NCI-H748 (cell line): ENCODE measurements at regions not wholly inside any gene's neighbourhood (a gene's known extent, or its start where the extent isn't known, plus 50 kb on each side); places are given as distances from the start of the nearest gene placed in this dataset.
"Not testable (repeated sequence)": the region's sequence is repeated elsewhere in the genome, so short reads cannot be mapped to it uniquely, and the experiment has no call there.

Experiments
- DNase-seq: peaks from one replicate; lab custom pipeline; 2025; ENCODE audit not compliant: unreplicated experiment; lab: John Stamatoyannopoulos, UW

DNA sequence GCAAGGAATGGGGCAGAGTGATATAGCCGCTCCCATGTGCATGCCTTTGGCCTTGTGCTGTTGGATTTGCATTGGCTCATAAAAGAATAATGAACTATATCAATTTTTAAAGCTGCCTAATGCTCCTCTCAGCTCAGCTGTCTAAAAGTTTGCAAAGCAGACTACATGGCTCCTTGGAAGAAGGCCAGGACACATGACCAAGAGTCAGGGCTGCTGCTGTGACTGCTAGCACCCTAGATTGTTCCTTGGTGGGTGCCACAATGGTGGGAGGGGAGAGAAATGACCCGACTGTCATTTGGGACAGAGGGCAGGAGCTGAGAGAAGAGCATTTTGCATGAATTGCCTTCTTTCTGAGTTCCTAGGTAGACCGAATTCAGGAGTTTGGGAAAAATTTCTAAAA, 307.9 kb downstream of the PDCD6IP start:
- DNase-seq = no peak

DNA sequence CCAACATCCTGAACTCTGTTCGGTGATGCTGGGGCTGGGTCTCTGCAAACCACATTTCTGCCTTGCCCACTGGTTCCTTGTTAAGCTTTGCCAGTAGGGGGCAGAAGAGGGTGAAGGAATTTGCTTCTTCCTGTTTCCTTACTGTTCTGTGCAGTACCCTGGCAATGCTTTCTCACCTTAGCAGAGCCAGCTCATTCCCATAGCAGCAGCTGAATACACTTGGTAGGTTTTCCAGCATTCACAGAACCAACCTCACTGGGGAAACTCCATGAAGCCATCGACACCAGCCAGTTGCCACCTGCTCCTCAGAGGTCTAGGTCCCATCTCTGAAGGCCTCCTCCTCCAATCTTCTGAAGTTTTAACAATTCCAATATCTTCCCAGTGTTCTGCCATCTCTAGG, 308.4 kb downstream of the PDCD6IP start:
- peak; percentile 76 for DNase-seq

DNA sequence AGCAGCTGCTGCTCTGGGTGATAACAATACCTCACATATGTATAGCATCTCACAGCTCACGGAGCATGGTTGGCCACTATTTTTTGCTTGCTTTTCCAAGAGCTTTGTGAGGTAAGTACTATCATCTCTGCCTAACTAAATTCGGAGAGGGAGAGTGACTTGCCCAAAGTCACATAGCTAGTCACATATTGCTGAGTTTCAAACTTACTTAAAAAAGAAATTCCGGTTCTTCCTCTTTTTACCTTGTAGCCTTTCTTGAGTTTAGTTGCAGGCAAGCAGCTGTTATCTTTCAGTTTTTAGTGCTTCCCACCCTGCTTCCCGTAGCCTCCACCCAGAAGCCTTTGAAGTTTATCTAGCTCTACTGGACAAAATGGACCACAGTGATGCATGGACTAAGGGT, 309.2 kb downstream of the PDCD6IP start:
- DNase-seq = no peak

DNA sequence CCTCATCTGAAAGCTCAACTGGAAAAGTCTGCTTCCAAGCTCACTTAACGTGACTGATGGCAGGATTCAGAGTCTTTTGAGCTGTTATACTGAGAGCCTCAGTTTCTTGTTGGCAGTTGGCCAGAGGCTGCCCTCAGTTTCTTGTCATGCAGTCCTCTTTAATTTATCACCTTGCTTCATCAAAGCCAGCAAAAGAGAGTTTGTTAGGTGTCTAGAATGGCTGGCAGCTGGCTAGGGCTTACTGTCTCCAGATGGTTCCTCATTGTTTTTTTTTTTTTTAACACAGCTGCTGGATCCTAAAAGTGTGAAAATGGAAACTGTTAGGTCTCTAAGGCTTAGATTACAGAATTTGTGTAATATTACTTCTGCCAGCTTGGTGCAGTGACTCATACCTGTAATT, 310.6 kb downstream of the PDCD6IP start:
- no peak for DNase-seq

DNA sequence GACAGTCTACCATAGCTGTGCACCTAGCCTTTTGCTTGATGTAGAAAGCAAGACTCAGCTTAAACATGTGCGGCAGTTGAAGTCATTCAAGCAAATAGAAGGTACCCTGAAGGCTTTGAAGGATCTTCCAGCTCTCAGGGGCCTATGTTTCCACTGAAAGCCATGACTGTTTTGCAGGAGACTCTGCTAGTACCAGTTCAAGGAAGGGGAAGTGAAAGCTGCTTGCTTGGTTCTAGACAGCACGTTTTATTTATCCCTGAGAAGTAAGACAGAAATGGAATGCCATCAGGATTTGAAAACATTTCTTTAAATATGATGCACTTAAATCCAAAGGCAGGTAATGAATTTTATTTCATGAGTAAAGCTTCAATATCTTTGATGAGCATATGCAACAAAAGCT, 311.4 kb downstream of the PDCD6IP start:
- no peak for DNase-seq

DNA sequence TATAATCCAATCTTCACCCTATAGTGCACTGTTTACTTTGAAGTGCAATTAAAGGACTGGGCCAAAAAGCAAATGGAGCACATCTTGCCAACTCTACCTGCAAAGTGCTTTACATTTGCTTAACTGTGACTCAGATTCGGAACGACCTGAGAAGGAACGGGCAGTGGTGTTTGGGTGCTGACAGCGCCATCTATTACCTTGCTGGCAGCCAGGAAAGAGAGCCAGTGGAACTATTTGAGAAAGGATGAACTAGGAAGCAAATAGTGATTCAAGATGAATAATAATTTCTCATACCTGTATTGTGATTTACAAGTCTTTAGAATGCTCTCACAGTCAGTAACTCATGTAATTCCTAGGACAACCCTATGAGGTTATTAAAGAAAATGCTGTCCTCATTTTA, 312.9 kb downstream of the PDCD6IP start:
- no peak for DNase-seq

DNA sequence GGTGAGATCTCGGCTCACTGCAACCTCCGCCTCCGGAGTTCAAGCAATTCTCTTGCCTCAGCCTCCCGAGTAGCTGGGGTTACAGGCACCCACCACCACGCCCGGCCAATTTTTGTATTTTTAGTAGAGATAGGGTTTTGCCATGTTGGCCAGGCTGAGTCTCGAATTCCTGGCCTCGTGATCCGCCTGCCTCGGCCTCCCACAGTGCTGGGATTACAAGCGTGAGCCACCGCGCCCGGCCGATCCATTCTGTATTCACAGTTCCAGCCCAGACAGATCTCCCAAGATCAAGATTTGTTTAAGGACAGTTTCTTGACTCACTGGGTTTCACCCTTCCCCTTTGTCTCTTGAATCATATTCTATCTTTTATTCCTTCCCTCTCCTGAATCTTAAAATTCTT, 313.8 kb downstream of the PDCD6IP start:
- DNase-seq = not testable (repeated sequence)

DNA sequence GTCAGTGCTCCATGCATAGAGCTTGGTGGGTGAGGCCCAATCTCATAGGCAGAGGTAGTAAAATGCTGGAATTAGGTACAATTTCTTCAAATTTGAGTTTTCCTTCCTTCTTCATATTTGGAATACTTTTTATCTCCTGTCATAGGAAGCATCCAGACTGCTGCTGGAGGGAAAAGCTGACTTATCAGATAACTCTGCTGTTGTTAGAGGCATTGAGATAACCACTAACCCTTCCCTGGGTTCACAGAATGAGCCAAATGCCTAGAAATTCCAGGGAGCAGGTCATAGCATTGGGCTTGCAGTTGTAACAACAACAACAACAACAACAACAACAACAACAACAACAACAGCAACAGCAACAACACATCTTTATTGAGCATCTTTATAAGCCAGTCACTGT, 332.7 kb downstream of the PDCD6IP start:
- DNase-seq = no peak

DNA sequence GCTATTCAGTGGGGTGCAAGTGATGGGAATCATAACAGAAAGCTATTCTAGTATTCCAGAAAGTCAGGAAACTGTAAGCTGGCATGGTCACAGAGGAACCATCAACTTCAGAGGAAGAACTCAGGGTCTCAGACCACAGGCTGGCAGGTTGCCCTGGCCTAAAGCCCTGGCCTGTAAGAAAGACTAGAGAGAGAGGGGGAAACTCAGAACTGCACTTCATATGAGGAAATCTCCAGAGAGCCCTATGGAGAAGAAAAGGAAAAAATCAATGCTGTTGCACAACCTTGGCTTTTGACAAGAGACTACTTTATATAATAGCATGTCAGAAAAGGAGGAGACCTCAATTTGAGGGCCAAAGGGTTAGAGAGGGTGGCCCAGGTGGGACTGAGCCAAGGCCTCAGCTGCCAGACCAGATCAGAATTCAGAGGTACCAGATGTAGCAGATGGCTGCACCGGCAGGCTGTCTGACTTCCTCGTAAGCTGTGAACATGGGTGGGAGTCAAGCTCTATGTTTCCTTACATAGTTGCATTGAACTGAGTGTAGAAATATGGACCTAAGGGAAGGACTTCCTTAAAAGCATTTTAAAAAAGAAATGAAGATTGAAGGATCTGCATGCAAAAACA, 333.8 kb downstream of the PDCD6IP start:
- DNase-seq = no peak

DNA sequence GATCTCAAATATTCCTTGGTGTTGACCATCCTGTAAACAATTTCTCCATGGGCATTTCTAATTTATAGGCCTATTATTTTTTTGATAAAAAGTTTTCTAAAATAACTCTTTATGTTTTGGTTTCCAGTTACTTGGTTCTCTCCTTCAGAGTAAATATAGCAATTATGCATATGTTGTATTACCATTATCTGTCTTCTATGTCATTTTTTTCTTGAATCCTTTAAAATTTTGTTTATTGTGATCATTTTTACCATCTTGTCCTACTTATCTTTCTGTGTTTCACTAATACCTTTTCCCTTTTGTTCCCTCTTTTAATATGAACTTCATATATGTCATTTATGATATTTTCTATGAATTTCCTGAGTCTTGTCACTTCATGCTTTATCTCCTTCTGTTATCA, 341.1 kb downstream of the PDCD6IP start:
- no peak for DNase-seq

DNA sequence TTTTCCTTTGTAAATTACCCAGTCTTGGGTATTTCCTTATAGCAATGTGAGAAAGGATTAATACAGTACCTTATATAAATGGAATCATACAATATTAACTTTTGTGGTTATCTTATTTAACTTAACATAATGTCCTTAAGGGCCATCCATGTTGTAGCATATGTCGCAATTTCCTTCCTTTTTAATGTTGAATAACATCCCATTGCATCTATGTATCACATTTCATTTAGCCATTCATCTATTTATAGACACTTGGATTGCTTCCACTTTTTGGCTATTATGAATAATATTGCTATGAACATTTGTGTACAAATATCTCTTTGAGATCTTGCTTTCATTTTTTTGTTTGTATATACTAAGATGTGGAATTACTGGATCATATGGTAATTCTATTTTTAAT, 342.2 kb downstream of the PDCD6IP start:
- no peak for DNase-seq

DNA sequence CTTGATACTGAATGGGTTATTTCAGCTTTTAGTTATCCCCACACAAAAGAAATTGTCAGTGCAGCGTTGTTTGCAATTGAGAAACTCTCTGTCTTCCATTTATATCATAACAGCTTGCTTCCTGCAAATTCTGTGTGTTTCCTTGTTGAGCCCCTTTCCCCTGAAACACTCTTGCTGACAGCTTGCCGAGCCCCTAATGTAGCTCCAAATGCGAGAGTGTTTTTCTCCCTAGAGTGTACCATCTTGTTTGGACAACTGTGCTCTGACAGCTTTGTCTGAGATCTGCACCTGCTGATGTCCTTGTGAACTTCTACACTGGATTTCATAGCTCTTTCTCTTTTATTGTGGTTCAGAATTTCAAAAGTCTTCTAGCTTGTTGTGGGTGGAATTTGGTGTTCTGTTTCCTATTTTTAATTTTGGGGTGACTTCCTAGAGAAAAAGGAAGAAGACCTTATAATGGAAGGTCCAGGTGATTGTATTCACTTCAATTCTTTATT, 343.5 kb downstream of the PDCD6IP start:
- DNase-seq = no peak

DNA sequence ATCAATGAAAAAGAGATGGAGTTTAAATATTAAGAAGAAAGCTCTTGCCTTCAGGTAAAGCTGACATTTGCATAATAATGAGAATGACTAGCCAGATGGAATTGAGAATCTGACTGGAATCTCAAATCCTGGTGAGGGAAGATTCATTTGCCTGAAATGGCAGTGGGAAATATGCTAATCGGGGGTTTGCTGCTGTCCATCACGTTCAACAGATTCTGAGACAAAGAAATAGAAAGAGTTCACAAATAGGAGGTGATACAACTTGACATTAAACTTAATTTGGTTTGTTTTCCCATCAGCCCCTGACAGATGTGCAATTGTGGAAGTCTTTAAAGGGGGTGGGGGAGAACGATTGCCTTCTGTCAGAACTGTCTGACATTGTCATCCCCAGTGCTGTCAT, 347.4 kb downstream of the PDCD6IP start:
- DNase-seq = peak; percentile 38

DNA sequence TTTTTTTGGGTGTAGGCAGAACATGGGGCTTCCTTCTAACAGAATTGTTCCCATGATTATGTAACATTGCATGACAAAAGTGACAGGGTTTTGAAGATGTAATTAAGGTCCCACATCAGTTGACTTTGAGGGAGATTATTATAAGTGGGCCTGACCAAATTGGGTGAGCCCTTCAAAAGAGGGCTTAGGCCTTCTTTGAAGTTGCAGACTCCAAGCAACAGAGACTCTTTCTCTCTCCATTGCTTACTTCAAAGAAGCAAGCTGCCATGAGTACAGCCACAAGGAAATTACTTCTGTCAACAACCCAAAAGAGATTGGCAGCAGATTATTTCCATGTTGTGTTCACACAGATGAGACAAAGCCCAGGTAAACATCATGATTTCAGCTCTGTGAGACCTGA, 348.2 kb downstream of the PDCD6IP start:
- peak; percentile 3 for DNase-seq

DNA sequence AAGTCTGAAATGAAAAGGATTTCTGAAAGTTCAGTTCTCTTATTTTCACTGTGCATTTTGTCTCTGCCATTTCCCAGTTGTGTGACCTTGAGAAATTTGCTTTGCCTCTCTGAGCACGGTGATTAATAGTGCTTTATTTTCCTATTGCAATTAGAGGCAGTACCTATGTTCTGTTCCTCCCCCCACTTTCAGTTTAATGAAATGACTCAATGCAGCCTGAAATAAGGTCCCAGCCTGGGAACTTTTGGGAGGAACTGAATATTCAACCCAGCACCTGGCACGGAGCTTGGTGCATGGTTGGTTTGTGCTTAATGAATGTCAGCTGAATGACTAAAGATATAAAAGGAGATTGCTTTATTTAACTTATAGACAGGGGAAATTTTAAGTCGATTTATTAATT, 352.6 kb downstream of the PDCD6IP start:
- DNase-seq = no peak

DNA sequence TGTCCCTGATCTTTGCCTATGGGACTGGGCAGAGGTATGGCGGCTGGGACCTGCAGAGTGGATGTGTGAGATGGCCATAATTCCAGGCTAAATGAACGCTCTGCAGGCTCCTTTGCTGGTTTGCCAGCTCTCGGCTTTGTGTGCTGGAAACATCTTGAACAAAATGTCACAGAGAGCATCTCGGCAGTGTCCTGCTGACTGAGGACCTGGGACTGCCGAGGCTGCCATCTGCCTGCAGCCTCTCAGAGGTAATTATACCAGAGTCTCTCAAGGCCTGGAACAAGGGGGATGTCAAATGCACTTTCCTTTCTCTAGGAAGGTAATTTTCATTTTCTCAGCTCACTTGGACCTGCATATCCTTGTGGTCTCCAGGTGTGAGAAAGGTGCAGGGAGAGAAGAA, 354.2 kb downstream of the PDCD6IP start:
- no peak for DNase-seq

DNA sequence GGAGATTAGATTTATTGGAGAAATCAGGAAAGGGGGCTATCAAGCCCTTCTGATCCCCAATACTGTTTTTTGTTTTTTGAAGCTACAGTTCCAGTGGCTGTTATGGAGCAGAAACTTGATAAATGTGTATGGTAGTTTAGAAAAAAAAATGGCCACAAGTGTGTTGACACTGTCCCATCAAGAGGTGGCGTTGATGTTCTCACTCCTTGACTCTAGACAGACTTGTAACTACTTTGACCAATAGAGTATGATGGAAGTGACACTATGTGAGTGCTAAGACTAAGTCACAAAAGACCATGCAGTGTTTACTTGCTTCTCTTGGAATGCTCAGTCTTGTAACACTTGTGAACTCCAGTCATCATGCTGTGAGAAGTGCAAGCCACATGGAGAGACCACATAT, 356.7 kb downstream of the PDCD6IP start:
- no peak for DNase-seq

DNA sequence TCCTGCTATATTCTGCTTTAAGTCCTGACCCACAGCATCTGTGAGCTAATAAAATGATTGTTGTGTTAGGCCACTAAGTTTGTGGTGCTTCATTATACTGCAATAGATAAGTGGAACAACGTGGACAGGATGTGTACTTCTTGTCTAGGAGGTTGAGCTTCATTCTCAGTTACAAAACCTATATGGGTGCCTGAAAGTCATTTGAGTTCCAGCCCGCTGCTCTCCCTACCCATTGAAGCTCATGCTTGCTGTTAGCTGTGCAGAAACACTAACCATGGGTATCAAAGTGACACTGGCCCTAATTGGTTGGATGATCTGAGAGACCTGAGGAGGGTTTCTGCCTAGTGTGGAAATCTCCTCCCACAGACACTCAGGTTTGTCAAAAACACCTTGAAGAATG, 357.2 kb downstream of the PDCD6IP start:
- DNase-seq = no peak

DNA sequence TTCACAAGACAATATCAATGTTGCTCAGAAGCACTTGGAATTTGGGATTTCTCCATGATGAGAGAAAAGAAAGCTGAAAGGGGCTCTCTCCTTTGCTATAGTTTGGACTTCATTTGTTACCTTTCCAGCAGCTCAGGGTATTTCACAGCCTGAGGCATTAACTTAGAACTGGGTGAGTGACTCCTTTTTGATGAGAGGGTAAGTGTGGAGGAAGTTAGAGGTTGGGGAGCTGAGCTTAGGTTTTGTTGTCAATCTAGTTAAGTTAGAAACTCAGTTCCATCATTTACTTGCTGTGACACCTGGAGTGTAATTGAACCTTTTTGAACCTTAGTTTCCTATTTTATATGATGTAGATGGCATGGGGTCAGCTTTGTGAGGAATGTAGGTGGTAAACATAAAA, 359.1 kb downstream of the PDCD6IP start:
- DNase-seq = no peak

DNA sequence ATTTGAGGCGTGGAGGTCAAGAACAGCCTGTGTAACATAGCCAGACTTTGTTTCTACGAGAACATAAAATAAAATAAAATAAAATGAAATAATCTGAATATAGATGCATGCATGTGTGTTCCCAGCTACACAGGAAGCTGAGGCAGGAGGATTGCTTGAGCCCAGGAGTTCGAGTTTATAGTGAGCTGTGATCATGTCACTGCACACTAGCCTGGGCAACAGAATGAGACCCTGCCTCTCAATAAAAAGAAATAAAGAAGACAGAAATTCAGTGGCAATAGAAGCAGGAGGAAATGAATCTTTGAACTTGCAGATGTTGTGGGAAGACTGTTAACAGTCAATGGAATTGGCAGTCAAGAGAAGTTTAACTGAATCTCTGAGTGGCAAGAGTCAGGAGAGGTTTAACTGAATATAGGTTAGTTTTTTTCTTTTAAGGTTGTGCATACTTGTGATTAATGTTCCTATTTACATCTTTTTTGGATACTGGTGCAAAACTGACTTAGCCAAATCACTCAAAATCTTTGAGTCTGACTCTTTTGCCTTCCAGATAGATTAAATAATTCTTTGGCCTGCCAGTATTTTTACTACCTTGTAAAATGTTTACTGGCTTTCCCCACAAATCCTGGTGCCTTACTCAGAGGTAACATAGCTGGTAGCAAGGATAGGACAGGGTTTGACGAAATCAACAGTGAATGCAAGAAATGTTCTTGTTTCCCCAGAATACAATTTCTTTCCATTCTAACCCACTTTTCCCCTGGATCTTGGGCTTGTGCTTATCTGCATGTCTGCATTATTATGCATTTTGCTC, 361.4 kb downstream of the PDCD6IP start:
- no peak for DNase-seq

DNA sequence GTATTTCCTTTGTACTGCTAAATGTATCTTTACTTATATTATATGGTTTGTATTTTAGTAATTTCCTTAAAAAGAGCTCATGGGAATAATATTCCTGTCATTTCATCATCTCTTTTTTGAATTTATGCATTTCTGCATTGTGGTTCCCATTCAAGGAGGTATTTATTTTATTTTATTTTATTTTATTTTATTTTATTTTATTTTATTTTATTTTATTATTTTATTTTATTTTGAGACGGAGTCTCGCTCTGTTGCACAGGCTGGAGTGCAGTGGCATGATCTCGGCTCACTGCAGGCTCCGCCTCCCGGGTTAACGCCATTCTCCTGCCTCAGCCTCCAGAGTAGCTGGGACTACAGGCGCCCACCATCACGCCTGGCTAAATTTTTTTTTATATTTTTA, 371.2 kb downstream of the PDCD6IP start:
- not testable (repeated sequence) for DNase-seq

DNA sequence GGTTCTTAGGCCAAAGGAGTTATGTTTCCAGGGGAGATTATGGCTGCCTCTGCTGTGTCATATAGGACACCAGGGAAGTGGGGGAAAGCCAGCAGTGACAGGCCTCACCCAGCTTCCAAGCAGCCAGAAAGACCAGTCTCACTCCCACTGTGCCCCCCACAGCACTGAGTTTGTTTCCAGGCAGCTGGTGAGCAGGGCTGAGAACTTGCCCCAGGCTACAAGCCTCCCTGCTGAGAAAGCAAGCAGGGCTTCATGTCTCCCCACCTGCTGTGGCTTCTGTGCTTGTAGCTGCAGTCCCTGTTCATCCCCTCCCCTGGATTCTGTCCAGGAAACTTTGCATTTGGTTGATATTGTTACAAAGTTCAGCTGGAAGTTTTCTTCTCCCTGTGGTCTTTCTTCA, 376.3 kb downstream of the PDCD6IP start:
- peak; percentile 60 for DNase-seq
